HepG2 (cell line): ENCODE measurements at regions not wholly inside any gene's neighbourhood (a gene's known extent, or its start where the extent isn't known, plus 50 kb on each side); places are given as distances from the start of the nearest gene placed in this dataset.

Experiments
- ATAC-seq: fragments of 200-7000 bp; cut with Tn5 transposase; 3 replicates; pipeline ENCODE4 v1.9.1; 2020; ENCODE audit warnings: mild to moderate bottlenecking, moderate library complexity
- BruUV-seq: library from RNA; stranded (reverse); fragments of 400-500 nt; replicated peaks from 2 replicates; lab custom pipeline; 2021; lab: Mats Ljungman, UMichigan
- CTCF ChIA-PET: fragments of 300-600 bp; formaldehyde crosslinking; extraction: SDS; loops from one replicate; lab custom pipeline; 2021; ENCODE audit warnings: low total read pairs, inconsistent platforms, low intra/inter-chr PET ratio; lab: Yijun Ruan, JAX
- POLR2A ChIA-PET: fragments of 350-600 bp; sonication (Branson Sonifier 250); formaldehyde crosslinking; loops from one replicate; lab custom pipeline; 2020; ENCODE audit warnings: antibody characterized with exemption, inconsistent platforms; lab: Yijun Ruan, JAX
- DNase-seq: peaks from one replicate; pipeline ENCODE4 v3.0.0-alpha.2; 2015; ENCODE audit warnings: low spot score
- FAIRE-seq: peaks from 3 replicates; lab custom pipeline; 2011; peaks lifted over from hg19 to GRCh38; lab: Jason Lieb, UNC
- H2AFZ ChIP-seq: one replicate; pipeline ENCODE4 v1.6.1; 2011; ENCODE audit warnings: low read length, inconsistent platforms
- H3K27ac ChIP-seq: fragments of 300-600 bp; 3 replicates; pipeline ENCODE4 v1.8.0; 2011; ENCODE audit warnings: mixed run types, mild to moderate bottlenecking, mixed read lengths, low read length, inconsistent platforms; ENCODE audit not compliant: insufficient read depth; ENCODE audit errors: extremely low read length
- H3K27me3 ChIP-seq, 2 experiments: fragments of 200-600 bp in 1 of 2; 2 replicates in 1 of 2; 3 replicates in 1 of 2; pipeline versions ENCODE4 v1.6.0 to v1.8.0; 2011; ENCODE audit warnings: low read length in 2 of 2, mild to moderate bottlenecking in 2 of 2, moderate library complexity in 2 of 2, inconsistent platforms in 1 of 2; ENCODE audit not compliant: insufficient read depth in 2 of 2, control insufficient read depth in 1 of 2
- H3K36me3 ChIP-seq, 2 experiments: fragments of 200-600 bp in 1 of 2; replicated peaks in 1 of 2; 2 replicates in 1 of 2; 3 replicates in 1 of 2; pipeline versions ENCODE4 v1.5.1 to v1.8.0; 2011; ENCODE audit warnings: low read length in 2 of 2, inconsistent platforms in 1 of 2; ENCODE audit not compliant: insufficient read depth in 2 of 2, control insufficient read depth in 1 of 2
- H3K4me1 ChIP-seq: 2 replicates; pipeline ENCODE4 v1.5.1; 2012; ENCODE audit warnings: low read length, inconsistent platforms; ENCODE audit not compliant: insufficient read depth
- H3K4me2 ChIP-seq: 2 replicates; pipeline ENCODE4 v1.6.0; 2011; ENCODE audit warnings: low read depth, low read length, inconsistent platforms
- H3K4me3 ChIP-seq, 3 experiments: fragments of 200-600 bp in 1 of 3; sonication (generic), shearing (Covaris generic) in 1 of 3; replicated peaks in 1 of 3; 2 replicates each; pipeline ENCODE4 v1.5.1; 2011 to 2016; ENCODE audit warnings: low read length in 3 of 3, inconsistent platforms in 2 of 3, low read depth in 2 of 3, mild to moderate bottlenecking in 2 of 3, control low read depth in 1 of 3, mixed read lengths in 1 of 3; ENCODE audit not compliant: insufficient read depth in 1 of 3
- H3K79me2 ChIP-seq: one replicate; pipeline ENCODE4 v1.6.1; 2011; ENCODE audit warnings: low read length, inconsistent platforms; ENCODE audit not compliant: insufficient read depth
- H3K9ac ChIP-seq: 2 replicates; pipeline ENCODE4 v1.6.0; 2011; ENCODE audit warnings: mild to moderate bottlenecking, low read depth, low read length, inconsistent platforms; ENCODE audit not compliant: insufficient read depth
- H3K9me3 ChIP-seq: 2 replicates; pipeline ENCODE4 v1.5.1; 2012; ENCODE audit warnings: mild to moderate bottlenecking, low read length
- H4K20me1 ChIP-seq: 2 replicates; pipeline ENCODE4 v1.6.0; 2011; ENCODE audit warnings: inconsistent platforms, mild to moderate bottlenecking, low read length, moderate library complexity; ENCODE audit not compliant: insufficient read depth
- CERS6 ChIP-seq: sonication (generic); formaldehyde crosslinking; IDR thresholded peaks from 2 replicates; pipeline ENCODE4 v1.5.0; 2020; ENCODE audit warnings: missing genetic modification reagents
- CTCF ChIP-seq: sonication (generic); formaldehyde crosslinking; IDR thresholded peaks from 2 replicates; pipeline ENCODE4 v1.5.0; 2020; ENCODE audit warnings: mild to moderate bottlenecking, missing genetic modification reagents, moderate library complexity
- FOSL1 ChIP-seq: sonication (generic); formaldehyde crosslinking; IDR thresholded peaks from 2 replicates; pipeline ENCODE4 v1.9.0; 2021; ENCODE audit warnings: missing genetic modification reagents, borderline replicate concordance
- FOSL2 ChIP-seq: sonication (generic); formaldehyde crosslinking; IDR thresholded peaks from 2 replicates; pipeline ENCODE4 v1.4.0; 2020; ENCODE audit warnings: missing genetic modification reagents
- MXD1 ChIP-seq: sonication (generic); formaldehyde crosslinking; IDR thresholded peaks from 2 replicates; pipeline ENCODE4 v1.4.0; 2020; ENCODE audit warnings: mild to moderate bottlenecking, missing genetic modification reagents
- NFATC3 ChIP-seq: sonication (generic); formaldehyde crosslinking; IDR thresholded peaks from 2 replicates; pipeline ENCODE4 v1.5.1; 2020; ENCODE audit warnings: mild to moderate bottlenecking, missing genetic modification reagents
- NFIC ChIP-seq: IDR thresholded peaks from 2 replicates; pipeline ENCODE4 v1.6.1; 2012; ENCODE audit warnings: mild to moderate bottlenecking, low read length, inconsistent platforms
- PITX1 ChIP-seq: sonication (generic); formaldehyde crosslinking; IDR thresholded peaks from 2 replicates; pipeline ENCODE4 v1.5.1; 2020; ENCODE audit warnings: mild to moderate bottlenecking, missing genetic modification reagents
- TP53 ChIP-seq: sonication (generic); formaldehyde crosslinking; conservative IDR thresholded peaks from 2 replicates; pipeline ENCODE4 v1.4.0; 2020; ENCODE audit warnings: missing genetic modification reagents
- ZNF292 ChIP-seq: sonication (generic); formaldehyde crosslinking; IDR thresholded peaks from 2 replicates; pipeline ENCODE4 v1.8.1; 2022; ENCODE audit warnings: mild to moderate bottlenecking, low read depth, missing genetic modification reagents, borderline replicate concordance
- ZNF3 ChIP-seq: IDR thresholded peaks from 2 replicates; pipeline ENCODE4 v1.7.0; 2017; ENCODE audit warnings: inconsistent platforms
- ZNF543 ChIP-seq: sonication (generic); formaldehyde crosslinking; IDR thresholded peaks from 2 replicates; pipeline ENCODE4 v1.4.0; 2020; ENCODE audit warnings: mild to moderate bottlenecking, missing genetic modification reagents
- WGBS: methylation state at CpG from one replicate; pipeline ENCODE4 v1.1.6; 2017; ENCODE audit warnings: low lambda C conversion rate; 5-methylcytosine and 5-hydroxymethylcytosine counted together
- in situ Hi-C: cut with HindIII; loops from 2 replicates; pipeline ENCODE4 v1.10.0; 2017; ENCODE audit warnings: low pct_unique_long_range_greater_than_20kb; ENCODE audit not compliant: extremely low pct_ligation_motif_present
- intact Hi-C: fragments of 100-400 bp; cut with micrococcal nuclease; formaldehyde crosslinking; loops from one replicate; pipeline ENCODE4 v1.10.0; 2022; ENCODE audit not compliant: unreplicated experiment

GRCh38 chr2:111703759-111704158, 180.2 kb downstream of the ANAPC1 start:
- Histone ChIP-seq H3K9ac (no peak overlapping the region), H3K27me3 (peaks cover 0 to 9% of the 10 kb centered on the region in 2 experiments; a peak in 4 of 5 replicates), H3K4me1 (peaks cover 57% of the 10 kb centered on the region), H3K36me3 (no peaks in the 10 kb centered on the region), H3K79me2 (no peaks in the 10 kb centered on the region), H2AFZ (no peak overlapping the region), H3K27ac (no peak overlapping the region), H3K4me3 (no peak overlapping the region), H4K20me1 (no peaks in the 10 kb centered on the region), H3K4me2 (no peak overlapping the region), H3K9me3 (no peaks in the 10 kb centered on the region)
- no peak for DNase-seq
- in situ Hi-C loops (loop anchor here (5.0 kb wide), 1 partner anchor 586 kb away; no protein-coding TSS in a partner anchor), intact Hi-C loops (no loop called here)
- no peak for FAIRE-seq
- CTCF ChIA-PET, result interaction anchor here (0.5 kb wide), 1 partner anchor 35 kb away, joined by 3 read pairs; no protein-coding TSS in a partner anchor
- no peak for ATAC-seq
- WGBS, result 83% methylated on average over 4 of the region's 5 CpGs
- no TSS peak for BruUV-seq
- 0 out of 2 replicates have a peak, but pooled peaks have one; percentile 18 for TF ChIP-seq MXD1 (CRISPR knock-in tag)
- no peak for TF ChIP-seq ZNF543 (CRISPR knock-in tag)
- no peak for TF ChIP-seq CERS6 (CRISPR knock-in tag)
- TF ChIP-seq TP53, result no peak
- no peak for TF ChIP-seq FOSL1 (CRISPR knock-in tag)
- POLR2A ChIA-PET, result no interaction called here

GRCh38 chr2:111704246-111704645, 179.7 kb downstream of the ANAPC1 start:
- Histone ChIP-seq H3K79me2 (no peaks in the 10 kb centered on the region), H4K20me1 (no peaks in the 10 kb centered on the region), H3K27me3 (peaks cover 0 to 9% of the 10 kb centered on the region in 2 experiments; a peak in 4 of 5 replicates), H3K9me3 (no peaks in the 10 kb centered on the region), H3K4me1 (peaks cover 52% of the 10 kb centered on the region), H3K4me3 (no peak overlapping the region), H3K27ac (no peak overlapping the region), H3K4me2 (peak overlapping the region; percentile 34), H3K36me3 (no peaks in the 10 kb centered on the region), H3K9ac (no peak overlapping the region), H2AFZ (no peak overlapping the region)
- intact Hi-C loops (no loop called here), in situ Hi-C loops (loop anchor here (5.0 kb wide), 1 partner anchor 587 kb away; no protein-coding TSS in a partner anchor)
- no peak for FAIRE-seq
- TF ChIP-seq CTCF (CRISPR knock-in tag), result 0 out of 2 replicates have a peak, but pooled peaks have one; percentile 12
- peak; percentile 34; the same call in 1 of the 2 replicates for TF ChIP-seq FOSL2 (CRISPR knock-in tag)
- TF ChIP-seq ZNF3, result no peak
- TF ChIP-seq PITX1 (CRISPR knock-in tag), result 0 out of 2 replicates have a peak, but pooled peaks have one; percentile 14
- no peak for TF ChIP-seq NFATC3
- TF ChIP-seq NFIC, result no peak
- peak; percentile 34; the same call in 1 of the 2 replicates for TF ChIP-seq ZNF292 (CRISPR knock-in tag)
- POLR2A ChIA-PET, result no interaction called here
- ATAC-seq, result peak; percentile 43
- no TSS peak for BruUV-seq
- CTCF ChIA-PET, result interaction anchor here (0.5 kb wide), 1 partner anchor 35 kb away, joined by 3 read pairs; no protein-coding TSS in a partner anchor
- DNase-seq, result peak; percentile 28
- WGBS, result 4% methylated on average over 3 of the region's 6 CpGs
